PC-3 (cell line): ENCODE measurements at regions not wholly inside any gene's neighbourhood (a gene's known extent, or its start where the extent isn't known, plus 50 kb on each side); places are given as distances from the start of the nearest gene placed in this dataset.

Experiments used
- EZH2 ChIP-seq: fragments of 300-600 bp; sonication (generic); IDR thresholded peaks from one replicate; pipeline ENCODE4 v1.6.1; 2017; ENCODE audit warnings: antibody characterized with exemption, mild to moderate bottlenecking, low read length; ENCODE audit not compliant: unreplicated experiment
- TF ChIP-seq, protein P1 (sequence below): fragments of 300-600 bp; sonication (generic); conservative IDR thresholded peaks from 2 replicates; pipeline ENCODE4 v1.5.1; 2017; ENCODE audit warnings: antibody characterized with exemption, low read depth, mild to moderate bottlenecking, low read length

GRCh38 chr2:38495880-38496279, 106.8 kb downstream of the HNRNPLL start:
- TF ChIP-seq EZH2: no peak
- TF ChIP-seq, protein P1, sequence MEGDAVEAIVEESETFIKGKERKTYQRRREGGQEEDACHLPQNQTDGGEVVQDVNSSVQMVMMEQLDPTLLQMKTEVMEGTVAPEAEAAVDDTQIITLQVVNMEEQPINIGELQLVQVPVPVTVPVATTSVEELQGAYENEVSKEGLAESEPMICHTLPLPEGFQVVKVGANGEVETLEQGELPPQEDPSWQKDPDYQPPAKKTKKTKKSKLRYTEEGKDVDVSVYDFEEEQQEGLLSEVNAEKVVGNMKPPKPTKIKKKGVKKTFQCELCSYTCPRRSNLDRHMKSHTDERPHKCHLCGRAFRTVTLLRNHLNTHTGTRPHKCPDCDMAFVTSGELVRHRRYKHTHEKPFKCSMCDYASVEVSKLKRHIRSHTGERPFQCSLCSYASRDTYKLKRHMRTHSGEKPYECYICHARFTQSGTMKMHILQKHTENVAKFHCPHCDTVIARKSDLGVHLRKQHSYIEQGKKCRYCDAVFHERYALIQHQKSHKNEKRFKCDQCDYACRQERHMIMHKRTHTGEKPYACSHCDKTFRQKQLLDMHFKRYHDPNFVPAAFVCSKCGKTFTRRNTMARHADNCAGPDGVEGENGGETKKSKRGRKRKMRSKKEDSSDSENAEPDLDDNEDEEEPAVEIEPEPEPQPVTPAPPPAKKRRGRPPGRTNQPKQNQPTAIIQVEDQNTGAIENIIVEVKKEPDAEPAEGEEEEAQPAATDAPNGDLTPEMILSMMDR: no peak
